ENCODE measurements at regions not wholly inside any gene's neighbourhood (a gene's known extent, or its start where the extent isn't known, plus 50 kb on each side); places are given as distances from the start of the nearest gene placed in this dataset.

DNA sequence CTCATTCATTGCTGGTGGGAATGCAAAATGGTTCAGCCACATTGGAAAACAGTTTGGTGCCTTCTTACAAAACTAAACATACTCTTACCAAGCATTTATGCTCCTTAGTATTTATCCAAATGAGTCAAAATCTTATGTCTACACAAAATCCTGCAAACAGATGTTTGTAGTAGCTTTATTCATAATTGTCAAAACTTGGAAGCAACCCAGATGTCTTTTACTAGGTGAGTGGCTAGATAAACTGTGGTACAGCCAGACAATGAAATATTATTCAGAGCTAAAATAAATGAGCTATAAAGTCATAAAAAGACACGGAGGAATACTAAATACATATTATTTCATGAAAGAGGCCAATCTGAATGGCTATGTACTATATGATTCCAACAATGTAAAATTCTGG, 709.5 kb downstream of the NSUN3 start:
- BruUV-seq (replicated peaks) = no TSS peak
- intact Hi-C loops (cut with micrococcal nuclease; ENCODE audit: unreplicated experiment) = no loop called here
- Histone ChIP-seq H3K4me3 (ENCODE audit: low read depth, low read length, poor library complexity, severe bottlenecking) (no peak overlapping the region), H3K27me3 (replicated peaks; ENCODE audit: insufficient read depth, low read depth, low read length, poor library complexity) (no peaks in the 10 kb centered on the region), H3K9me3 (ENCODE audit: low read depth, low read length, poor library complexity, severe bottlenecking) (no peaks in the 10 kb centered on the region), H3K36me3 (ENCODE audit: insufficient read depth, low read length, poor library complexity, severe bottlenecking) (no peaks in the 10 kb centered on the region), H3K4me1 (ENCODE audit: insufficient read depth, low read length, poor library complexity, severe bottlenecking) (no peaks in the 10 kb centered on the region), H3K27ac (ENCODE audit: low read depth, low read length, poor library complexity, severe bottlenecking) (no peak overlapping the region)
- no peak for DNase-seq (ENCODE audit: low spot score)
- TF ChIP-seq EZH2 (IDR thresholded peaks at IDR 0.05; ENCODE audit: borderline replicate concordance, low read depth, low read length, poor library complexity, severe bottlenecking) = no peak
- TF ChIP-seq, protein P1, sequence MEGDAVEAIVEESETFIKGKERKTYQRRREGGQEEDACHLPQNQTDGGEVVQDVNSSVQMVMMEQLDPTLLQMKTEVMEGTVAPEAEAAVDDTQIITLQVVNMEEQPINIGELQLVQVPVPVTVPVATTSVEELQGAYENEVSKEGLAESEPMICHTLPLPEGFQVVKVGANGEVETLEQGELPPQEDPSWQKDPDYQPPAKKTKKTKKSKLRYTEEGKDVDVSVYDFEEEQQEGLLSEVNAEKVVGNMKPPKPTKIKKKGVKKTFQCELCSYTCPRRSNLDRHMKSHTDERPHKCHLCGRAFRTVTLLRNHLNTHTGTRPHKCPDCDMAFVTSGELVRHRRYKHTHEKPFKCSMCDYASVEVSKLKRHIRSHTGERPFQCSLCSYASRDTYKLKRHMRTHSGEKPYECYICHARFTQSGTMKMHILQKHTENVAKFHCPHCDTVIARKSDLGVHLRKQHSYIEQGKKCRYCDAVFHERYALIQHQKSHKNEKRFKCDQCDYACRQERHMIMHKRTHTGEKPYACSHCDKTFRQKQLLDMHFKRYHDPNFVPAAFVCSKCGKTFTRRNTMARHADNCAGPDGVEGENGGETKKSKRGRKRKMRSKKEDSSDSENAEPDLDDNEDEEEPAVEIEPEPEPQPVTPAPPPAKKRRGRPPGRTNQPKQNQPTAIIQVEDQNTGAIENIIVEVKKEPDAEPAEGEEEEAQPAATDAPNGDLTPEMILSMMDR (conservative IDR thresholded peaks at IDR 0.05; ENCODE audit: low read depth, low read length) = no peak
- POLR2A ChIA-PET (ENCODE audit: low non-redundant PET) = no interaction called here
- CTCF ChIA-PET = no interaction called here

DNA sequence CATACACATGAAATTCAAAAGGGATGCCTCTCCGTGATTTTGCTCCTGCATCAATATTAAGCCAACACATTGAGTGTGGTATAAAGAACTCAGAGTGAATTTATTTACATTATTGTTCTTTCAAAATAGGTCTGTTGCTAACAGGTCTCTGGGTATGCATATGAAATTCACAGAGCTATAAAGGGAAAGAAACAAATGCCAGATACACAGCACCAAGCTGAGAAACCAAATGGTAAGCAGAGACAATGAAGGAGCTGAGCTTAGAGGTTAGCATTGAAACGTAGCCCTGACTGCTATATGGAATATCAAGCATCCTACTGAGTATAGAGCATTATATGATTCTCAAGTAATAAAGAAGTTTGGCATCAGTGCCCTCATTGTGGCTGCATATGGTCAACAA, 712.9 kb downstream of the NSUN3 start:
- CTCF ChIA-PET = no interaction called here

DNA sequence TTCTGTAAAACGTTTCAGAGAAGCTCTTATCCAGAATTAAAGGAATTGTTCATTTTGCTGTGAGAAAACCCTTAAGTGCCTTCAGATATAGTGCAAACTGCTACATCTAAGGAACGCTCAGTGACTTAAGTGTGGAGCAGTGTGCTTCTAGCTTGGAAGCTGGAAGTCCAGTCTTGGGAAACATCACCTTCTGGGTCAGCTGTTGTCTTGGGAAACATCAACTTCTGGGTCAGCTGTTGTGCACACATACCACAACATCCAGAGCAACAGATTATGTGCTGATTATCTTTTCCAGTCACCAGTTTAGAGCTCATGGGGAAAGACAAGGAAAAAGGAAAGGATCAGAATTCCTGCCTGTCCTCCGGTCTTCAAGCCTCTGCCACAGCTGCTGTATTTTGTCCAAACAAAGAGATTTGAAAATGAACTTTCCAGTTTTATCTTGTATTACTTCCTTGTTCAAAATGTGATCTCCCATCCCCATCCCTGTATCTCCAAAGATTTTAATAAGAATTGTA, 713.6 kb downstream of the NSUN3 start:
- CTCF ChIA-PET = no interaction called here
- no peaks in the 10 kb centered on the region for H3K4me1 ChIP-seq (ENCODE audit: insufficient read depth, low read length, poor library complexity, severe bottlenecking)
- BruUV-seq (replicated peaks) = no TSS peak
- no peaks in the 10 kb centered on the region for H3K36me3 ChIP-seq (ENCODE audit: insufficient read depth, low read length, poor library complexity, severe bottlenecking)
- no peaks in the 10 kb centered on the region for H3K27me3 ChIP-seq (replicated peaks; ENCODE audit: insufficient read depth, low read depth, low read length, poor library complexity)
- H3K9me3 ChIP-seq (ENCODE audit: low read depth, low read length, poor library complexity, severe bottlenecking) = peaks cover 5% of the 10 kb centered on the region
- TF ChIP-seq, protein P1 (conservative IDR thresholded peaks at IDR 0.05; ENCODE audit: low read depth, low read length) = no peak
- TF ChIP-seq EZH2 (IDR thresholded peaks at IDR 0.05; ENCODE audit: borderline replicate concordance, low read depth, low read length, poor library complexity, severe bottlenecking) = no peak
- H3K4me3 ChIP-seq (ENCODE audit: low read depth, low read length, poor library complexity, severe bottlenecking) = no peak overlapping the region
- no peak overlapping the region for H3K27ac ChIP-seq (ENCODE audit: low read depth, low read length, poor library complexity, severe bottlenecking)
- POLR2A ChIA-PET (ENCODE audit: low non-redundant PET) = no interaction called here
- intact Hi-C loops (cut with micrococcal nuclease; ENCODE audit: unreplicated experiment) = no loop called here
- DNase-seq (ENCODE audit: low spot score) = no peak

More for the DNA sequence above, 712.9 kb downstream of the NSUN3 start:
- DNase-seq (ENCODE audit: low spot score) = no peak
- Histone ChIP-seq H3K27me3 (replicated peaks; ENCODE audit: insufficient read depth, low read depth, low read length, poor library complexity) (no peaks in the 10 kb centered on the region), H3K4me1 (ENCODE audit: insufficient read depth, low read length, poor library complexity, severe bottlenecking) (no peaks in the 10 kb centered on the region), H3K9me3 (ENCODE audit: low read depth, low read length, poor library complexity, severe bottlenecking) (peaks cover 1% of the 10 kb centered on the region), H3K36me3 (ENCODE audit: insufficient read depth, low read length, poor library complexity, severe bottlenecking) (no peaks in the 10 kb centered on the region), H3K4me3 (ENCODE audit: low read depth, low read length, poor library complexity, severe bottlenecking) (no peak overlapping the region), H3K27ac (ENCODE audit: low read depth, low read length, poor library complexity, severe bottlenecking) (no peak overlapping the region)
- intact Hi-C loops (cut with micrococcal nuclease; ENCODE audit: unreplicated experiment) = no loop called here
- no peak for TF ChIP-seq EZH2 (IDR thresholded peaks at IDR 0.05; ENCODE audit: borderline replicate concordance, low read depth, low read length, poor library complexity, severe bottlenecking)
- TF ChIP-seq, protein P1 (conservative IDR thresholded peaks at IDR 0.05; ENCODE audit: low read depth, low read length) = no peak
- POLR2A ChIA-PET (ENCODE audit: low non-redundant PET) = no interaction called here
- BruUV-seq (replicated peaks) = no TSS peak

Measured in A673 (cell line).